Tibial nerve (tissue), 4 donors: ENCODE measurements at regions not wholly inside any gene's neighbourhood (a gene's known extent, or its start where the extent isn't known, plus 50 kb on each side); places are given as distances from the start of the nearest gene placed in this dataset.

Experiments used
- DNase-seq, 2 donors: peaks; one replicate each; pipeline ENCODE4 v3.0.0-alpha.2; 2019; ENCODE audit warnings: low spot score in 2 of 2
- H3K27ac ChIP-seq, 4 donors: fragments of 200-600 bp; sonication (generic) in 3 of 4; one replicate each; pipeline ENCODE4 v1.5.1; 2017 to 2019; ENCODE audit warnings: mild to moderate bottlenecking in 1 of 4
- H3K27me3 ChIP-seq, 2 donors: fragments of 200-600 bp; sonication (generic) in 1 of 2; one replicate each; pipeline versions ENCODE4 v1.5.1 to v1.6.0; 2017 to 2019
- H3K36me3 ChIP-seq, 3 donors: fragments of 200-600 bp; sonication (generic); one replicate each; pipeline ENCODE4 v1.5.1; 2018 to 2019
- H3K4me1 ChIP-seq, 4 donors: fragments of 200-600 bp; sonication (generic) in 3 of 4; one replicate each; pipeline ENCODE4 v1.5.1; 2017 to 2019
- H3K4me3 ChIP-seq, 4 donors: fragments of 200-600 bp; sonication (generic) in 3 of 4; one replicate each; pipeline ENCODE4 v1.5.1; 2017 to 2019; ENCODE audit warnings: mild to moderate bottlenecking in 1 of 4, moderate library complexity in 1 of 4
- H3K9me3 ChIP-seq, 4 donors: fragments of 200-600 bp; sonication (generic) in 3 of 4; one replicate each; pipeline ENCODE4 v1.5.1; 2017 to 2019
- EP300 ChIP-seq, 2 donors: sonication (generic); formaldehyde crosslinking; IDR thresholded peaks; one replicate each; pipeline ENCODE4 v1.6.1; 2017; ENCODE audit warnings: antibody characterized with exemption in 2 of 2, mild to moderate bottlenecking in 1 of 2
- POLR2A ChIP-seq, 2 donors: fragments of 450-650 bp; IDR thresholded peaks; one replicate each; pipeline ENCODE4 v1.6.1; 2017; ENCODE audit warnings: antibody characterized with exemption in 2 of 2, mild to moderate bottlenecking in 2 of 2, moderate library complexity in 2 of 2
- WGBS, 2 donors: methylation state at CpG; one replicate each; pipeline ENCODE4 v1.1.5; 2018; 5-methylcytosine and 5-hydroxymethylcytosine counted together
- TF ChIP-seq, protein P1 (sequence below), 5 experiments: fragments of 200-600 bp in 3 of 5; fragments of 450-650 bp in 2 of 5; sonication (generic) in 3 of 5; IDR thresholded peaks; one replicate each; pipeline ENCODE4 v1.5.1; 2016 to 2019; ENCODE audit warnings: antibody characterized with exemption in 5 of 5, mild to moderate bottlenecking in 3 of 5, moderate library complexity in 2 of 5

DNA sequence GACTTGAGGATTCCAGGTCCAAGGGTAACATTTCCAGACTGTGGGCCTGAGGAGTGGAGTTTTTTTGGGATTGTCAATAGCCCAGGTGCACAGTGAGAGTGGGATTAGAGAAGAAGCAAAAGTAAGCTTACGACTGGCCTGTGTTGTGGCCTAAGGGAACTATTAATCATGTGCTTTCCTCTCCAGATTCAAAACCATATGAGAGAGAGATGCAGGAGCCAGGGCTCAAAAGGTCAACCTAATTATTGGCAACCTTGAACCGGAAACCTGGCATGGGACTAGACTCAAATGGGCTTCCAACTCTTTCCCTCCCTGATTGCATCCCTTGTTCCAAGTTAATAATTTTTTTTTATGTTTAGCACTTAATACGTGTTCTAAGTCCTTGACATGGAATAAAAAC, 242.1 kb upstream of the THRB start:
- WGBS, 2 donors = 43 to 63% methylated on average over 3 of the region's 3 CpGs
- Histone ChIP-seq H3K27ac (no peak overlapping the region), H3K27me3 (no peaks in the 10 kb centered on the region), H3K4me1 (no peaks in the 10 kb centered on the region), H3K4me3 (no peak overlapping the region), H3K9me3 (no peaks in the 10 kb centered on the region), H3K36me3 (no peaks in the 10 kb centered on the region)
- DNase-seq = no peak
- TF ChIP-seq, protein P1, sequence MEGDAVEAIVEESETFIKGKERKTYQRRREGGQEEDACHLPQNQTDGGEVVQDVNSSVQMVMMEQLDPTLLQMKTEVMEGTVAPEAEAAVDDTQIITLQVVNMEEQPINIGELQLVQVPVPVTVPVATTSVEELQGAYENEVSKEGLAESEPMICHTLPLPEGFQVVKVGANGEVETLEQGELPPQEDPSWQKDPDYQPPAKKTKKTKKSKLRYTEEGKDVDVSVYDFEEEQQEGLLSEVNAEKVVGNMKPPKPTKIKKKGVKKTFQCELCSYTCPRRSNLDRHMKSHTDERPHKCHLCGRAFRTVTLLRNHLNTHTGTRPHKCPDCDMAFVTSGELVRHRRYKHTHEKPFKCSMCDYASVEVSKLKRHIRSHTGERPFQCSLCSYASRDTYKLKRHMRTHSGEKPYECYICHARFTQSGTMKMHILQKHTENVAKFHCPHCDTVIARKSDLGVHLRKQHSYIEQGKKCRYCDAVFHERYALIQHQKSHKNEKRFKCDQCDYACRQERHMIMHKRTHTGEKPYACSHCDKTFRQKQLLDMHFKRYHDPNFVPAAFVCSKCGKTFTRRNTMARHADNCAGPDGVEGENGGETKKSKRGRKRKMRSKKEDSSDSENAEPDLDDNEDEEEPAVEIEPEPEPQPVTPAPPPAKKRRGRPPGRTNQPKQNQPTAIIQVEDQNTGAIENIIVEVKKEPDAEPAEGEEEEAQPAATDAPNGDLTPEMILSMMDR (IDR thresholded peaks at IDR 0.05) = no peak
- TF ChIP-seq EP300 (IDR thresholded peaks at IDR 0.05) = no peak
- TF ChIP-seq POLR2A (IDR thresholded peaks at IDR 0.05) = no peak

DNA sequence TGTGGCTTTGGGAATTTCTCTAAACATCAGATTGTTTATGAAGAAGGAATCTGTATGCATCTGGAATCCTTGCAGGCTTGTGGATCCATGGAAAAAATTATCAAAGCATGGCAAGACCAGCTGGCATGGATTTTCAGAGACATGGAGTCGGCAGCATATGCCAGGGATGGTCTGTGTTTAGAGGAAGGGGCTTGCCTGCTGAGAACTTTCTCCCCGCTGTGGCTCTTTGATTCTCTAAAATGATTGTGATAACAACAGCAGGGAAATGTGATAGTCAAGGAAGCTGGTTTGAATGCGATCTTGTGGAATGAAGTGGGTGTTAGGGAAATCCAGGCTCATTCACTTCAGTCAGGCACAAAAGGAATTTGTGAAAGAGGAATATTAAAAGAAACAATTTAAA, 245.7 kb upstream of the THRB start:
- Histone ChIP-seq H3K9me3 (no peaks in the 10 kb centered on the region), H3K4me3 (no peak overlapping the region), H3K27ac (no peak overlapping the region), H3K27me3 (no peaks in the 10 kb centered on the region), H3K4me1 (no peaks in the 10 kb centered on the region), H3K36me3 (no peaks in the 10 kb centered on the region)
- 60 to 61% methylated on average over 3 of the region's 3 CpGs for WGBS, 2 donors
- DNase-seq = no peak
- TF ChIP-seq POLR2A (IDR thresholded peaks at IDR 0.05) (no peak), EP300 (IDR thresholded peaks at IDR 0.05) (no peak)
- TF ChIP-seq, protein P1 (IDR thresholded peaks at IDR 0.05) = no peak

DNA sequence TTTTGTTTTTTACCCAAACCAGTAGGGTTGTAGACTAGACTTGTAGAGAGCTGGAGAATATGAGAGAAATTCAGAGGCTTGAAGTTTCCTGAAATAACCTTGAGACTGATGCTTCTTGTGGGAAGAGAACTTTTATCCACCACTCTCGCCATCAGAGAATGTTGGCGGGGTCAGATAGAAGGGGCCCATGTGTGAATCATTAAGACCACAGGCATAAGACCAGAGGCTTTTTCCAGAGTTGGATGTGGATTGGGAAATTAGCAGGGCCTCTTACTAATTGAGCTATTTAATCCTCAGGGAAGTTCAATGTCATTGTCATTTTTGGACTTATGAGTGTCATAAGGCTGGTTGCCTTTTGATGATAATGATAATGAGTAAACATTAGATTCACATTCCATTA, 246.9 kb upstream of the THRB start:
- Histone ChIP-seq H3K9me3 (no peaks in the 10 kb centered on the region), H3K27me3 (no peaks in the 10 kb centered on the region), H3K4me3 (no peak overlapping the region), H3K36me3 (no peaks in the 10 kb centered on the region), H3K27ac (no peak overlapping the region), H3K4me1 (no peaks in the 10 kb centered on the region)
- no peak for TF ChIP-seq EP300 (IDR thresholded peaks at IDR 0.05)
- no peak for TF ChIP-seq POLR2A (IDR thresholded peaks at IDR 0.05)
- TF ChIP-seq, protein P1 (IDR thresholded peaks at IDR 0.05) = no peak
- no peak for DNase-seq
- WGBS, 2 donors = 84 to 97% methylated on average over 2 of the region's 2 CpGs

DNA sequence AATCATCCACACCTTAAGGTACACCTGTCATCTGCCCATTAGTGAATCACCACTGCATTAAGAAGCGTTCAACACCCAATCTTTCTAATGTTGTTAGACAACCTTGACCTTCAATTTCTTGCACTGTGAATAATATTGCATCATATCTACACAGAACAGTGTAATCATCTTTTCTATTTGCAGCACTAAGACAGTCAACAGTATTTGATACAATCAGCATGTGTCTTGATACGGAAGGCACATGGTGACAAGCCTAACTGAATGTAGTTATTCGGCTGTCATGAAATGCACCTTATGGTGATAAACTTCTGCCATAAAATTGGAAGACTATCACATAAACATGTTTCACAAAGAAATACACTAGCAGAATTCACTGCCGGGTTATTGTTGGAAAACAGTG, 253.9 kb upstream of the THRB start:
- Histone ChIP-seq H3K4me3 (no peak overlapping the region), H3K4me1 (no peaks in the 10 kb centered on the region), H3K27ac (no peak overlapping the region), H3K27me3 (no peaks in the 10 kb centered on the region), H3K36me3 (no peaks in the 10 kb centered on the region), H3K9me3 (no peaks in the 10 kb centered on the region)
- DNase-seq = no peak
- WGBS, 2 donors = 87 to 90% methylated on average over 4 of the region's 4 CpGs
- TF ChIP-seq EP300 (IDR thresholded peaks at IDR 0.05) (no peak), POLR2A (IDR thresholded peaks at IDR 0.05) (no peak)
- TF ChIP-seq, protein P1 (IDR thresholded peaks at IDR 0.05) = no peak

DNA sequence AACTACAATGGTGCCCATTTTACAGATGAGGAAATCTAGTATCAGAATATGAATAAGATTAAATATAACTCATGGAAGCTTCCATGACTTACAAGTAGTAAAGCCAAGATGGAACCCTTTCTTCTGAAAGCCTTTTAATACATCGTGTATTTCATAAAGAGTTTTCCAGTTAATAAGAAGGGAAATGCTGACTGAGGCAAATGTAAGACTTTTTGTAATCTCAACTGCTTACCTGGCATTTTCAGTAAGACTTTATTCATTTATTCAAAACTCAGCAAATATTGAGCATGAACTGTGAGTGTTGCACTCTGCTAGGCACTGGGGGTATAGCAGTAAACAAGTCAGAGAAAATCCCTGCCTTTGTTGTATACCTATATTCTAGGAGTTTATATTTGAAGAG, 256.4 kb upstream of the THRB start:
- Histone ChIP-seq H3K27me3 (no peaks in the 10 kb centered on the region), H3K27ac (no peak overlapping the region), H3K4me3 (no peak overlapping the region), H3K4me1 (no peaks in the 10 kb centered on the region), H3K36me3 (no peaks in the 10 kb centered on the region), H3K9me3 (no peaks in the 10 kb centered on the region)
- no peak for DNase-seq
- TF ChIP-seq, protein P1 (IDR thresholded peaks at IDR 0.05) = no peak
- no peak for TF ChIP-seq EP300 (IDR thresholded peaks at IDR 0.05)
- TF ChIP-seq POLR2A (IDR thresholded peaks at IDR 0.05) = no peak
- WGBS, 2 donors = 92 to 98% methylated on average over 1 of the region's 1 CpG
